Umbilical cord (tissue), 1 donor: ENCODE measurements at regions not wholly inside any gene's neighbourhood (a gene's known extent, or its start where the extent isn't known, plus 50 kb on each side); places are given as distances from the start of the nearest gene placed in this dataset.
A peak's percentile ranks its signal among the peaks of the same experiment; 100 is the strongest.

Experiments used
- DNase-seq: peaks from one replicate; pipeline ENCODE4 v3.0.0-alpha.2; 2015; ENCODE audit warnings: low spot score

DNA sequence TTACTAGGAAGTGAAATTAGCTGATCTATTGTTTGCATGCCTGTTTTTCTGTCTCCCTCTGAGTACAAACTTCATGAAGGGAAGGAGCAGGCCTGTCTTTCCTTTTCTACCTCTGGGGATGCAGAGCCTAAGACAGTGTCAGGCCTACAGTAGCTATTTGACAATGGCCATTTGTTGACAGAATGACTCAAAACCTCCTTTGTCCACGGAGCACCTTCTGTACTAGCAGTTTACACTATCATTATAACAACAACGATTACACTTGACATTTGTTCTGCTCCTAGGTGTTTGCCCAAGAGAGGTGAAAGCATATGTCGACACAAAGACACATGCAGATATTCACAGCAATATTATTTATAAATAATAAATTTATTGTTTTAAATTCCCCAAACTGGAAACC lies 132.3 kb upstream of the IRX3 start:
- no peak for DNase-seq

DNA sequence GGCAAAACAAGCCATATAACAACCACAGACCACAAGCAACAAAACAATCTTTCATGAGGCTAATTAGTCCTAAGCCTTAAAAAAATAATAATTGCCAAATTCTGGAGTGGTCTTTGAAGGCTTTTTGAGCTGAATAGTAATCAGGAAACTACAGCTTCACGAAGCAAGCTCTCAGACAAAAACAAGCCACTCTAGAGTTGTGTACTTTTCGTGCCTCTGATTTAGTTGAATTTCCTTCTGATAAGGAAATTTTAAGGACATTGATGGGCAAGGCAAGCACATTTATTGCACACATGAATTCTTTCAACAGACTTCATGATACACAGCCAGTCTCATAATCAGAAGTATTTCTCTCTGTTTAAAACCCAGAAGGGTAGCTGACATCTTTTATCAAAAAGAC lies 130.8 kb upstream of the IRX3 start:
- DNase-seq, result no peak

DNA sequence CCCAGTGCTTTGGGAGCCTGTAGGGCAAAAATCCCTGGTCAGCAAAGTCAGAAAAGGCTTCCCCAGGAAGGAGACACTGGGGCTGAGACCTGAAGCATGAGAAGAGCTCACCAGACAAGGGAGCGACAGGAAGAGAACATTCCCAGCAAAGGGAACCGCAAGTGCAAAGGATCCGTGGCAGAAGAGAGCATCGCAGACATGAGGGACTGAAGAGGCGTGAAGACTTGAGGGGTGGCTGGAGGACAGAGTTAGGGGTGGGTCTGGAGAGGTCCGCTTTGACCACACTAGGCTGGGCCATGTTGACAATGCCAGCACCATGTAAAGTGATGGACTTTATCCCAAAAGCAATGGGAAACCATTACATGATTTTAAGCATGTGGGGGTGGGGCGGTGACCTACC lies 128.1 kb upstream of the IRX3 start:
- DNase-seq, result no peak

DNA sequence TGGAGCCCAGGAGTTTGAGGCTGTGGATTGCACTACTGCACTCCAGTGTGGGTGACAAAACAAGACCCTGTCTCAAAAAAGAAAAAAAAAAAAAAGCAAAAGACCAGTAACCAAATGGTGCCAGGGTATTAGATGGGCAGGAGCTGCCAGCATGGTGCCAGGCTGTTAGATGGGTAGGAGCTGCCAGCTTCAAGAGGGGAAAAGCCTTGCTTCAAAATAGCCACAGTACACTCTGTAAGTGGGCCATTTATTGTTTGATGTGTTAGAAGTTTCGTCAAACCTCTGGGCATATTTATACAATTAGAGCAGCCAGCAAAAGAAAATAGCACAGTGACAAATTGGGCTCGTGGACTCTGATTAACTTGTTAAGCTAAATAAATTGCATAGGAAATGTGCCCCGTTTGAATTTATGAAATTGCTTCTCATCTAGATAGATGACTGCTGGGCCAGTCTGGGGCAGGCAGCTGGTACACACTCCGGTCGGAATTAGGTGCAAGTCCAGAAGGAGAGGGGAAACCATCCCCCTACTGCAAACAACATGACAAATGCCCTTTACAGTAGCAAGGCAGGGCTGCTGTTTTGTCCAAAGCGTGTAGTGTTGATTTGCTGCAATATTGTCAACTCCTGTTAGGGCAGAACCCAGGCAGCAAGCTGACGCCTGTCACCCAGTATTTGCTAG lies 126.3 kb upstream of the IRX3 start:
- no peak for DNase-seq

DNA sequence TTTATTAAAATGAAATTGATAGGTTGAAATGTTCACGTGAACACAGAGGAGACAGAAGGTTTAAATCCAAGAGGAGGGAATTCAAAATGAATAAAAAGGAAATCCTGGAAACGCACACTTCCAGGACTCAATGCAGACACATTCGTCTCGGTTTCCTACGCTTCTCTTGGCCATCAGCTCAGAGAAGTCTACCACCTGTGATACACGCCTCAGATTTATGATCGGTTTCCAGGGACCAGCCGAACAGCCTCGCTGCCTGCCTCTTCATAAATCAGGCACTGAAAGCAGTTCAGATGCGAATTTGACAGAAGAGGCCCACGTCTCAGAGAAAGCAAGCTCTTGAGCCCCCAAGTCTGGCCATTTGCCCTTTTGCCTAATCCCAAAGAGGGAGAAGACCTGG lies 125.5 kb upstream of the IRX3 start:
- DNase-seq, result no peak

DNA sequence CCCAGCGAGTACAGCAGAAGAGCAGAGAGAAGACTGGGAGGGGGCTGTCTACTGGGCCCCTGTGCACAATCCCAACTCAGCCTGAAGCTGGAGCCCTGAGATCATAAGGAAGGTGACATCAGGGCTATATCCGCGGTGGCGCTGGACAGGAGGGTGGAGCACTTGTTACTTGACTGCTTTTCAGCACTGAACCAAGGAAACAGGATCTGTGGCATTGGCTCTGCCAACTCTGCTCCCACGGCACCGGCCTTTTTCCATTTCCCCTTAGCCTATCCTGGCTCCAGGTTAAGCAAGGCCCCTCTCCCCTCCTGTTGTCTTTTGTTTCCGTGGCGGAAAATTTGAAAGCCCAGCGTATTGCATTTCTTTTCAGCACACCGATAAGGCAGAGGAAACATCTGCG lies 125.0 kb upstream of the IRX3 start:
- no peak for DNase-seq

DNA sequence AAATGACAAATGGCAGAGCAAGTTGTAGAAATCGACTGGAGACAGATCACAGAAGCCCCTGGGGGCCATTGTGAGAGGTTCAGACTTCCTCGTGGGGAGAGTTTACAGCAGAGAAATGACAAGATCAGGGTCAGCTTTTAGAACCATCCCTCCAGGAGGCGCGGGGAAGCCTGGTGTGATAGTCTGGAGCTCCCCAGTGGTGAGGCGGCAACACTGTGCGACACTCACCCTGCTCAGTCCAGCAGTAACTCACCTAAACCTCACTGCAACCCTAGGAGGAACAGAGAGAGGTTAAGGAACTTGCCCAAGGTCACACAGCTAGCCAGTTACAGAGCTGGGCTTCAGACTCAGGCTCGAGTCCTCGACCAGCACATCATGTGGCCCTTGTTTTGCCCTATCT lies 123.4 kb upstream of the IRX3 start:
- DNase-seq, result no peak

DNA sequence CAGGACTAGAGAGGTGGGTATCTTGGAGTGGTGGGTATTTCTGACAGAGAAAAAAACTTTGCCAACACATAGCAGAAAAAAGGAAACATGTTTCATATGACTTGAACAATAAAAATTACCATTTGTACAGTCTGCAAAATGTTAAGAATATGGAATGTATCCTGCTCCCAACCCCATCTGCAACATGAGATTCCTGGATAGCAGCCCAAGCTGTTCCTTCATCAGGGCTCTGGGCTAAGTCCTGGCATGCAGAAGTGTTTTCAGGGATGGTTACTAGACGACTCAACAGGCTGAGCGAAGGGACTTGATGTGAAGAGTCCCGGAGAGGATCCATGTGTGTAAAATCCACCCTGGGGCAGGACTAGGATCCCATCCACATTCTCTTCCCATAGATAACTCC lies 121.0 kb upstream of the IRX3 start:
- DNase-seq, result peak; percentile 90

DNA sequence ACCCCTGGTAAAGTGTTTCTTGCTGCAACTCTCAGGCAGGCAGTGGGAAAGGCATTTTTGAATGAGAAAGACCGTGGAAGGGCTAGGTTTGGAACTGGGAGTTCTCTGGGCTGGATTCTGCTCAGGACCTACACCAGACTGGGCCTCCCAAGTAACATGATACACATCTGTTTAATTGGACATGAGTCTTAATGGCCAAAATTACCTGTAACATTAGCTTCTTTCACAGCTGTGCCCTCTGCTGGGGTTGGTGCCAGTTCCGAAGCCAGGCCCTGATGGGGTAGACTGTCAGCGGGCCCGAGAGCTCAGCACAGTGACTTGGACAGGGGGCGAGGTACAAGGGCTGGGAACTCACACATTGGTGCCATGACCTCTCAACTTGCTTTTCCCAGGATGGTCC lies 118.9 kb upstream of the IRX3 start:
- DNase-seq, result no peak

DNA sequence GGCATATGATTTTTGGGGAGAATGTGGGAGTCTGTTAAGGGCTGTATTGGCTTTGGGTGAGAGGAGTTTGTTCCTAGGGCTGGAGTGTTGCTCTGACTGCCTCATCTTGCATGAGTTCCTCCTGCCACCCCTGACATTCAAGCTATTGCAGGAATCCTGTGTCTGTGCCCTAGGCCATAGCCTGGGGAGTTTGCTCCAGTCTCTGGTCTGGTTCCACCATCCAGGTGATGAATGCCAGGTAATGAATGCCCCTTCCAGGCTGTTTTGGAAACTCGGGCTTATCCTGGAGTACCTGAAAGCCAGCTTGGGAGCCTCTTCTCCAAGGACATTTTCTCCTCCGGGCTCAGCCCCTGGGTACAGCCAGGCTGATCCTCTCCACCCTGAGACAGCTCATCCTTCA lies 117.0 kb upstream of the IRX3 start:
- no peak for DNase-seq

DNA sequence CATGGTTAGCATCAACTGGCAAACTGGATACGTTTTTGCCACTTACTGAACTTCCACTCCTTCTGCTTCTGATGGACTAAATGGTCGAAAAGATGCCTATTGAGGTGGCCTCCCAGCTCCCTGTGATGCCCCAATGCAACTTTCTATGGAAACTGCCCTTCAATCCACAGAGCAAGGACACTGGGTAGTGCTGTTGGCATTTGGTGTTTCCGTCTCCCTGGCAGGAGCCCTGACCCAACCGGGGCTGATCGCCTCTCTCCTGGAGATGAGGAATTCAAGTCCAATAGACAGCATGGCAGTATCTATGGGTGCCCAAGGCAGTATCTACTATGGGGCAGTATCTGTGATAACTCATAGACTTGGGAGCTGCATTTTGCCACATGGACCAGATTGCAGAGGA lies 116.3 kb upstream of the IRX3 start:
- no peak for DNase-seq

DNA sequence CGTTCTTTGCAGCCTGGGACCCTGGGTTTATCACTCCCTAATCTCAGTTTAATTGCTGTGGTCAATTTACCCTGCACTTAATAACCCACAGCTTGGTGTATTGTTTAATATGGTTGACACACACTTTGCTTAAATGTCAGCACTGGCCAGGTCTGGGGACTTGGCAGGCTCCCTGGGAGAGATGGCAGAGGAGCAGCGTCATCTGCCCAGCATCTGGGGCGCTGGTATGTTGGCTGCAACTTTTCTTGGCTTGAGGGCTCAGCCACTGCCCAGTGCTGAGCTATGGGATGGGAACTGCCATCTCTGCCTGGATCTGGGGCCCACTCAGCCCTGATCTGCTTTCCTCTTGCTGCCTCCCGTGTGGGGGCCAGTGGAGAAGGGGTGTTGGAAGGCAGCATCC lies 115.7 kb upstream of the IRX3 start:
- DNase-seq, result no peak

DNA sequence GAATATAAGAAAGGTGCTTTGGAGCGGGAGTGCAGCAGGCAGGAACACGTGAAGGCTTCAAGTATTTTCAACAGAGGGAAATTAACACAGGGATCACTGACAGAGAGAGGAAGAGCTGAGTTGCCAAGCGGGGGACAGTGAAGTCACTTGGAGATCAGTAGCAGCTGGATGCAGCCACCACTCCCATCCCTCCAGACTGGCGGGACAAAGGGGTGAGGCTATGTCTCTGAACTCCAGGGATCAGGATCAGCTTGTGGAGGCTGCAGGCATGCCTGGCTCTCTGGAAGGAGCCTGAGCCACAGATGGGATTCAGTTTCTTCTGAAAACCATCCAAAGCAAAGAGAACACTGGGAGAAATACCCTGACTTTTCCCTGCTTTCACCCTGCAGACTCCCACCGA lies 113.7 kb upstream of the IRX3 start:
- peak; percentile 43 for DNase-seq

DNA sequence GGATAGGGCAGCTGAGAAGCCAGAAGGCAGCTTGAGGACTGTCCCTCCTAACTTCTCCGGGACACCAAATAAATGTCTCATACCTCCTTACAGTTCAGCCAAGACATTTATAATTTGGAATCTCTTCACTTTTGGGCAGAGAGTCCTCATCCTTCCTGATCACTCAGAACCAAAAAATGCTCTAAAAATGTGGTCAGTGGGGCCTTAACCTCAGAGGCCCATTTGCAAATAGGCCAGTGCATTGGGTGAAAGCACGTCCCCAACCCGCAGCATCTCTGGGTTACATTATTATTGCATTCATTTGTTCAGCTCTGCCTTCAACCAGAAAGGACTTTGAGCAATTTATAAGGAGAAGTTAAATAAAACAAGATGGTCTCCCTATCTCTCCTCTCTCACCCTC lies 112.4 kb upstream of the IRX3 start:
- DNase-seq, result no peak

DNA sequence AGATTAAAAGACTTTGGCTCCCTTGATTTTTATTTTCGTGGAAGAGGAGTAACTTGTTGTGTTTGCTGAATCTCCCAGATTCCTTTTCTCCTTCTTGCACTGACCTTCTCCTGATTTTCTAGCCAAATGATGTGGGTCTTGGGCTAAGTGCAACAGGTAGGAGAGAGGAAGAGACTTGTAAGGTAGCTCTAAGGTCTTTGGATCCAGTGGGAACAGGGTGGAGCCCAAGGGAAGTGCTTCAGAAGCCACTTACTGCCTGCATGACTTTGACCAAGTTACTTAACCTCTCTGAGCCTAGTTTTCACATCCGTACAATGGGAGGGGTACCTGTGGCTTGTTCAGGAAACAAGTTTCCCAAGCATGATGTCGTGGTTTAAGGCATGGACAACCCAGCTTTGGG lies 111.3 kb upstream of the IRX3 start:
- no peak for DNase-seq

DNA sequence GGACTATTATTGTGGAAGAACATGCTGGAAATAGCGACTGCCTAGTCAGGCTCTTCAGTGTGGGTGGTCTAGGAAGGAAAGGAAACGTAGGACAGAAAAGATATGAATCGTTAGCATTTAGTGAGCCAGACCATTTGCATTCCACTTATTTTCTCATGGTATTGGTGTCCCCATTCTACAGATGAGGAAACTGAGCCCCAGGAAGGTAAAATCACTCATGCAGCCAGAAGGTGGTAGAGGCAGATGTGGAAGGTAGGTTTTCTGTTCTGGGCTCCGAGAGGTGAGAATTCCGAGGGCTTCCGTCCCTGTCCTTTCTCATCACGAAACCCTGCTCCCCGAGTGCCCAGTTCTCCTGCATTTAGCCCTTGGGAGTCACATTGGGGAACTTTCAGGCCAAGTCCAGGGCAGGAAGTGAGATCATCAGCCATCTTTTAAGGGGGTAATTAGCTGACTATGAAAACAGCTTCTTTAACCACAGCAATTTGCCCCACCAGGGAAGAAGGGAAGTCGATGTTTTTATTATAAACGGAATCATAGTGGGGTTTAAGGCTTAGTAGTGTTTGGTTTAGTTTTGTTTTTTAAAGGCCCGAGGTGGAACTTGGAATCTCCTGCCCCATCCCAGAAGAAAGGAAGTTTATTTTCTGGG lies 110.7 kb upstream of the IRX3 start:
- DNase-seq, result no peak

DNA sequence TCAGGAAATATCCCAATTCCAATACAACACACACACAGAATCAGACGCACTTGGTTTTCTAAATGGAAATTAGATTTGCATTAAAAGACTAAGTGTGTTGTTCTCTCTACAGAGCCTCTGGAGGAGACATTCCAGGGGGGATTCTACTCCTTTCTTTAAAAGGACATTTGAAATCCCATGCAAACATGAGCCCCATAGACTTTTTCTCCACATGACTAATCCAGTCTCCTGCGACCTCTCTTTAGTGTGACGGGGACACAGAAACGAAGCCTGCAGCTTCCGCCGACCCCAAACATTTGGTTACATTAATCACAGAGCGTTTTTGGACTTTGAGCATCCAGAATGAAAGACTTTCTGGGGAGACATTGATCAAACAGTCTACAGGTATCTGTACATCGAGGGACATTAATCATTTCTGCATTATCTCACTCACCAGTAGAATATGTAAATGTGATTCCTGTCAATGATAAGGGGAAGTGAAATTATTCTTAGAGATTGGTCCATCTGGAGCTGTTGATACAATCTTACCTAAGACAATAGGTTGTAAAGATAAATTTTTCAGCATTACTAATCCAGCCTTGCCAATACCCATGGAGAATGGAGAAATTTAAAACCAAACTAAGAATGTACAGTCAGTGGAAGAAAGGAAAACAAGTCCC lies 103.4 kb upstream of the IRX3 start:
- DNase-seq, result no peak

DNA sequence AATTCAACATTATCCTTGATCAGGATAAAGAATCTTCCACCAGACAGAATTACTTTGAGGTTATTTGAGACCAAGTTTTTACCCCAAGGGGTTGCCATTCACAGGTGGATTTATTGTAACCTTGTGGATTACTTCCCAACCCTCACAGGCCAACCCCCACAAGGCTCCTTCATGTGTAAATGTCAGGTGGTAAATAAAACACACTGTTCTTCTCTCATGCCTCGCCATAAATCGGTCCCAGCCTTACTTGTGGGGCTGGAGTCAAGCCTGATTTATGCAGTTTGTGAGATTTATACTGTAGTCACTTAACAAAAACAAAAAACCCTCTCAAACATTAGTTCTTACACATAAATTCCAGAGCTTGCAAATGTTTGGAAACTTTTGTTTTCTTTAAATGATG lies 98.6 kb upstream of the IRX3 start:
- no peak for DNase-seq

DNA sequence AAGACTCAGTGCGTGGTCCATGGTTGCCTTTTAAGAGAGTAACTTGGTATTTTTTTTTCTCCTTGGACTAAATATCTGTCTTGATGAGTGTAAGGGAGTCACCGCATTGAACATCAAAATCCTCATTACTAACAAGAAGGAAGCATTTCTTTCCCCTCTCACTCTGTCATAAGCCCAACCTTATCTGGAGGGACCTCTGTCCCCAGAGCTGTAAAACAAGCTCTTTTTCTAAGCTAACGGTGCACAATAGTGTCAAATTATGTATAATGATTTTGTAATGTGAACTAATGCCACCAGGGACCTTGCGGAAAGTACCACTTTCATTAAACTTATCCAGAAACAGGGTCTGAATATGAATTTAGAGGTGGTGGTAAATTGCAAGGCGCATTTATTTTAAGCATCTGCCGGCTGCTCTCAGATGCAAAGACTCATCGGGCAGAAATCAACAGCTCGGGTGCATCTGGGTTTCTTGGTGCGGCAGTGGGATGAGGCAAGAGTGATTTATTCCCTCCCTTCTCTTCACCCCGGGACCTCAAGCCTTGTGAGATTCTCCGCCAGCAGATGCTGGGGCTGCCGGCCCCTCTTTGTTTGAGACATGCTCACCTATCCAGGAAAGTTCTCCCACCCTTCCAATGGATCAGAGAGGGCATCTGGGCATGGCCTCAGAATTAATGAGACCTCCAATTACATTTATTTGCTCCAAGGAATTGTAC lies 95.2 kb upstream of the IRX3 start:
- no peak for DNase-seq

DNA sequence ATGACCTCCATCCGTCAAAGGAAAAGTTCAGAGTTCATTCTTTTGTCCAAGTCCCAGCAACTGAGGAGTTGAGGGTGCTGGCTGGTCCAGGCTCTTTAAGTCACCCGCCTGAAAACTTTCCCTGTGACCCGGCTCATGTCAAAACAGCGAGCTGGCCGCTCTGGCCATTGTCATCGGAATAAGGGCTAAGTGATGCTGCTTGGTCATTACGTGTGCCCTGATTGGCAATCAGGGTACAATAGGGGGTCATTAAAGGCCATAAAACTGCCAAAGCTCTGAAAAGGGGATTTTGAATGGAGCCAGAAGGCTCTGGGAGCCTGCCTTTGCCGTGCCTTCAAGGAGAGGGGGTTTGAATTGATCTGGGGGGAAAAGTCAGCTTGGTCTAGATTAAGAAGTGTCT lies 88.5 kb upstream of the IRX3 start:
- DNase-seq, result no peak

DNA sequence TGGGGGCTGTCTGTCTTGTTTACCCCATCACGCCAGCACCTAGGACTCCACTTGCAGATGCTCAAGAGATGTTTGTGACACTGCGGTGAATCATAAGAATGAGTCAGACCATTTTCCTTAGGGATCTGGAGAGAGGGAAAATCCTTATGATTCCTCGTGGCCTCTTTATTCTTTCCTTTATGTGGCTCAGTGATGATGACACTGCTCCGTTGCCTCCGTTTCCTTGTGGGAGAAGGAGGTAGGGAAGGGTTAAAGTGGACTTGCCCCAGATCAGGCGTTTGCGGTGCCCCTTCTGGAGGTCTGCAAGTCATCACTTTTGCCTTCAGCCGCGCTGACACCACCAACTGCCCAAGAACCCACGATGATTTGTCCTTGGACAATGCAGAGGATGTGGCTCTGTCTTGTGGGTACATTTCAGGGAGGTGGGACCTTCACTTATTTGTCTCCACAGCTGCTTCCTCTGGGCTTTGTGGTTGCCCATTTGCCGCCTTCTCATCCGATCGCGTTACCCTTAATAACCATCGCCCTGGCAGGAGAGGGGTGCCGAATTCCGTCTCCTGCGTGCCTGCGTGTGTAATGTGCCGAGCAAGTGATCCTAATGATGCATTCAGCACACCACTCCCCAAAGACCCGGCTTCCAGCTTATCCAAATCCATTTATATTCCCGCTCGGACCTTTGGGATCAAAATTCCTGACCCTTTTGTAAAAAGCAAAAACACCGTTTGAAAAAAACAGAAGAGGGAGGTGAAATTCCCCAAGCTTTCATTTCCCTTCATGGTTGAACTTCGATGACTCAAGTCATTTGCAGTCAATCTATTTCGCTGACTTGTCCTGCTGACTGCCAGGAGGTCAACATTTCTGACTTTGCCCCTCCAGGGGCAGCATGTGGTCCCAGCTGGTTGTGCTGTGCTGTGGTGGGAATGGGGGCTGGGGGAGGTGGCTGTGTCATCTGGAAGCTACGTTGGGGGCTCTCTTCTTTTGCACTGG lies 87.2 kb upstream of the IRX3 start:
- DNase-seq, result peak; percentile 73
